ENCODE measurements at regions not wholly inside any gene's neighbourhood (a gene's known extent, or its start where the extent isn't known, plus 50 kb on each side); places are given as distances from the start of the nearest gene placed in this dataset.

- TF ChIP-seq ZNF274 (IDR thresholded peaks at IDR 0.05; ENCODE audit: low read length), result no peak
- no peak for TF ChIP-seq ZNF274 (tag by site-specific recombination; IDR thresholded peaks at IDR 0.05; ENCODE audit: borderline replicate concordance)
- no peak for TF ChIP-seq ZNF843 (tag by site-specific recombination; IDR thresholded peaks at IDR 0.05)
- TF ChIP-seq TSHZ1 (tag by site-specific recombination; IDR thresholded peaks at IDR 0.05; ENCODE audit: borderline replicate concordance), result no peak
- TF ChIP-seq CTCF (tag by site-specific recombination; IDR thresholded peaks at IDR 0.05), result no peak
- no peak for TF ChIP-seq SP2 (tag by site-specific recombination; IDR thresholded peaks at IDR 0.05)
- no peak for TF ChIP-seq BCL11A (tag by site-specific recombination; IDR thresholded peaks at IDR 0.05; ENCODE audit: low read depth)
- TF ChIP-seq YY1 (tag by site-specific recombination; IDR thresholded peaks at IDR 0.05), result no peak
- no peak for TF ChIP-seq ZNF214 (tag by site-specific recombination; IDR thresholded peaks at IDR 0.05; ENCODE audit: borderline replicate concordance)
Measured at GRCh38 chr12:86683568-86684304, 427.5 kb upstream of the MGAT4C start.
